ENCODE measurements at regions not wholly inside any gene's neighbourhood (a gene's known extent, or its start where the extent isn't known, plus 50 kb on each side); places are given as distances from the start of the nearest gene placed in this dataset.

GRCh38 chr4:123522081-123522480 lies 125.5 kb downstream of the SPRY1 start:
- Histone ChIP-seq H3K36me3 (ENCODE audit: control insufficient read depth, low read length) (no peaks in the 10 kb centered on the region), H3K4me3 (ENCODE audit: low read length) (no peak overlapping the region), H3F3A (ENCODE audit: control insufficient read depth, insufficient read depth) (no peaks in the 10 kb centered on the region), H4K20me1 (ENCODE audit: control insufficient read depth, insufficient read depth, low read depth, low read length) (no peaks in the 10 kb centered on the region), H3K27me3 (ENCODE audit: control insufficient read depth, low read length) (no peaks in the 10 kb centered on the region; the same call in 1 of the 2 replicates), H3K9me3 (ENCODE audit: control insufficient read depth, insufficient read depth, low read length) (no peaks in the 10 kb centered on the region), H3K4me2 (ENCODE audit: low read length) (no peak overlapping the region), H3K79me2 (ENCODE audit: control insufficient read depth, low read length) (no peaks in the 10 kb centered on the region), H3K9me2 (replicated peaks; ENCODE audit: control insufficient read depth, low read length) (no peaks in the 10 kb centered on the region), H3K4me1 (ENCODE audit: control insufficient read depth, low read length) (no peaks in the 10 kb centered on the region), H3K27ac (ENCODE audit: low read depth, low read length) (no peak overlapping the region)
- no peak for TF ChIP-seq CTCF (IDR thresholded peaks at IDR 0.05; ENCODE audit: low read depth, low read length, poor library complexity, severe bottlenecking)
- TF ChIP-seq EZH2phosphoT487 (IDR thresholded peaks at IDR 0.05; ENCODE audit: borderline replicate concordance, low read length): no peak

DNA sequence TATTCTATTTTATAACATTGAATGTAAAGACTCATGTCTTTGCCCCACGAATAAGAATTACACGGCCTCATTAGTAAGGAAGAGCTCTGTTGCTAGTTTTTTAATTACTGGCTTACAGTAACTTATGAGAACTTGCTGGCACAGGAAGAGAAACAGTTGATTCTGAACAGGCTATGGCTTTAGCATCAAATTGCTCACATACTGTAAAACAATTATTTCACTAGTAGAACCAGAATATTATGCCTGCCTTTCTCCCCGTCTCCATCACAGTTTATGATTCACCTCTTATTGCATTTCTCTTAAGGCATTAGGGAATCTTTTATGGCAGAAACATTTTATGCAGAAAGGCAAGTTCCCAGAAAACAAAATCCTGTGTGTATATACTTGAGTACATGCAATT lies 126.1 kb downstream of the SPRY1 start:
- Histone ChIP-seq H3F3A (ENCODE audit: control insufficient read depth, insufficient read depth) (no peaks in the 10 kb centered on the region), H3K4me2 (ENCODE audit: low read length) (no peak overlapping the region), H3K4me1 (ENCODE audit: control insufficient read depth, low read length) (no peaks in the 10 kb centered on the region), H3K4me3 (ENCODE audit: low read length) (no peak overlapping the region), H4K20me1 (ENCODE audit: control insufficient read depth, insufficient read depth, low read depth, low read length) (no peaks in the 10 kb centered on the region), H3K27me3 (ENCODE audit: control insufficient read depth, low read length) (no peaks in the 10 kb centered on the region; the same call in 1 of the 2 replicates), H3K9me2 (replicated peaks; ENCODE audit: control insufficient read depth, low read length) (no peaks in the 10 kb centered on the region), H3K9me3 (ENCODE audit: control insufficient read depth, insufficient read depth, low read length) (no peaks in the 10 kb centered on the region), H3K36me3 (ENCODE audit: control insufficient read depth, low read length) (no peaks in the 10 kb centered on the region), H3K79me2 (ENCODE audit: control insufficient read depth, low read length) (no peaks in the 10 kb centered on the region), H3K27ac (ENCODE audit: low read depth, low read length) (no peak overlapping the region)
- TF ChIP-seq CTCF (IDR thresholded peaks at IDR 0.05; ENCODE audit: low read depth, low read length, poor library complexity, severe bottlenecking): no peak

DNA sequence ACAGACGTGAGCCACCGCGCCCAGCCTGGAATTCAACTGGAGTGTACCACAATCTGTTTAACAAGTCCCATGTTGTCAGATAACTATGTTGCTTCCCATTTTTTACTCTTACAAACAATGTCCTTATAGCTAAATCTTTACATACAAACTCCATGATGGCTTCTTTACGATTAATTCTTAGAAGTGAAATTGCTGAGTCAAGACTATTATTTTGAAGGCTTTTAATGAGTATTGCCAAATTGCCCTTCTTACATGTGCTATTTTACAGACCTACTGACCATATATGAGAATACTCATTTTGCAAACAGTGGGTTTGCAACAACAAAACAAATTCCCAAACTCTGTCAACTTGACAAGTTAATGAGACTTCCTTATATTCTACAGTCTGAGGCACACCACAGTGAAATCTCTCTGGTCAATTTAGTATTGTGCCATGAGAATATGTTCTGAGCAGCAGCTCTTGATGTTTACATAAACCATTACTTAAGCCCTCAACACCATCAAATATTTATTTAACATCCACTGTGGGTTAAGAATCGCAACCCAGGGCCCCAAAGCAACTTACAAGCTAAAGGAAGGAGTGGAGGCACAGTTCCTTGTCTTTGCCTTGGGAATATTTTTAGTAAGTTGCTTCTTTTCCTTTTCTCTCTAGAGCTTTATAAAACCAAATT lies 128.5 kb downstream of the SPRY1 start:
- Histone ChIP-seq H3K79me2 (ENCODE audit: control insufficient read depth, low read length) (no peaks in the 10 kb centered on the region), H3K36me3 (ENCODE audit: control insufficient read depth, low read length) (no peaks in the 10 kb centered on the region), H3K4me1 (ENCODE audit: control insufficient read depth, low read length) (no peaks in the 10 kb centered on the region), H3K4me2 (ENCODE audit: low read length) (no peak overlapping the region), H3F3A (ENCODE audit: control insufficient read depth, insufficient read depth) (no peaks in the 10 kb centered on the region), H3K4me3 (ENCODE audit: low read length) (no peak overlapping the region), H4K20me1 (ENCODE audit: control insufficient read depth, insufficient read depth, low read depth, low read length) (no peaks in the 10 kb centered on the region), H3K27me3 (ENCODE audit: control insufficient read depth, low read length) (no peaks in the 10 kb centered on the region; the same call in 1 of the 2 replicates), H3K9me3 (ENCODE audit: control insufficient read depth, insufficient read depth, low read length) (no peaks in the 10 kb centered on the region), H3K9me2 (replicated peaks; ENCODE audit: control insufficient read depth, low read length) (no peaks in the 10 kb centered on the region), H3K27ac (ENCODE audit: low read depth, low read length) (no peak overlapping the region)
- TF ChIP-seq CTCF (IDR thresholded peaks at IDR 0.05; ENCODE audit: low read depth, low read length, poor library complexity, severe bottlenecking): no peak

Measured in DOHH2 (cell line).